K562 (cell line): ENCODE measurements at regions not wholly inside any gene's neighbourhood (a gene's known extent, or its start where the extent isn't known, plus 50 kb on each side); places are given as distances from the start of the nearest gene placed in this dataset.

Source experiments
- ATAC-seq: fragments of 200-7000 bp; cut with Tn5 transposase; 3 replicates; pipeline ENCODE4 v1.9.1; 2020; ENCODE audit warnings: moderate library complexity
- BruUV-seq: library from RNA; stranded (reverse); fragments of 400-500 nt; replicated peaks from 2 replicates; lab custom pipeline; 2021; lab: Mats Ljungman, UMichigan
- CTCF ChIA-PET: fragments of 300-600 bp; formaldehyde crosslinking; extraction: SDS; loops from one replicate; lab custom pipeline; 2021; ENCODE audit warnings: low intra/inter-chr PET ratio; lab: Yijun Ruan, JAX
- POLR2A ChIA-PET: fragments of 300-600, 350-650 bp; sonication (Branson Sonifier 250); formaldehyde crosslinking; extraction: SDS; loops from one replicate; lab custom pipeline; 2021; ENCODE audit warnings: antibody characterized with exemption, inconsistent platforms; lab: Yijun Ruan, JAX
- DNase-seq, 4 experiments: peaks; one replicate each; pipeline versions ENCODE4 v3.0.0 to v3.0.0-alpha.2; 2011 to 2018; ENCODE audit warnings: low spot score in 3 of 4, mixed read lengths in 3 of 4; ENCODE audit errors: extremely low read depth in 1 of 4
- FAIRE-seq: peaks from 2 replicates; lab custom pipeline; 2011; peaks lifted over from hg19 to GRCh38; lab: Jason Lieb, UNC
- H2AFZ ChIP-seq: 2 replicates; pipeline ENCODE4 v1.6.0; 2011; ENCODE audit warnings: low read depth, low read length, control low read depth, inconsistent platforms
- H3K27ac ChIP-seq: fragments of 200-600 bp; 3 replicates; pipeline ENCODE4 v1.8.0; 2011; ENCODE audit warnings: low read depth, mild to moderate bottlenecking, control low read depth, inconsistent platforms, low read length, moderate library complexity, mixed read lengths; ENCODE audit errors: extremely low read depth
- H3K27me3 ChIP-seq, 2 experiments: fragments of 300-600 bp in 1 of 2; 2 replicates in 1 of 2; 3 replicates in 1 of 2; pipeline versions ENCODE4 v1.6.0 to v1.8.0; 2011; ENCODE audit warnings: inconsistent platforms in 2 of 2, low read length in 2 of 2, mild to moderate bottlenecking in 1 of 2, mixed read lengths in 1 of 2, moderate library complexity in 1 of 2; ENCODE audit not compliant: control insufficient read depth in 2 of 2, insufficient read depth in 2 of 2
- H3K36me3 ChIP-seq: fragments of 300-600 bp; 3 replicates; pipeline ENCODE4 v1.8.0; 2011; ENCODE audit warnings: mild to moderate bottlenecking, low read length, inconsistent platforms; ENCODE audit not compliant: control insufficient read depth, insufficient read depth
- H3K4me1 ChIP-seq, 2 experiments: fragments of 200-600 bp in 1 of 2; replicated peaks in 1 of 2; 2 replicates in 1 of 2; 3 replicates in 1 of 2; pipeline versions ENCODE4 v1.5.1 to v1.8.0; 2011; ENCODE audit warnings: inconsistent platforms in 2 of 2, low read length in 2 of 2, mild to moderate bottlenecking in 1 of 2, mixed read lengths in 1 of 2, moderate library complexity in 1 of 2; ENCODE audit not compliant: control insufficient read depth in 2 of 2, insufficient read depth in 2 of 2
- H3K4me2 ChIP-seq: 2 replicates; pipeline ENCODE4 v1.6.1; 2011; ENCODE audit warnings: low read length, control low read depth, inconsistent platforms, mixed read lengths; ENCODE audit not compliant: insufficient read depth
- H3K4me3 ChIP-seq: fragments of 200-600 bp; sonication (generic), shearing (Covaris generic); 2 replicates; pipeline ENCODE4 v1.5.1; 2016; ENCODE audit warnings: control low read depth, inconsistent platforms
- H3K79me2 ChIP-seq: fragments of 200-600 bp; 3 replicates; pipeline ENCODE4 v1.8.0; 2011; ENCODE audit warnings: low read length, inconsistent platforms; ENCODE audit not compliant: control insufficient read depth, insufficient read depth
- H3K9ac ChIP-seq, 2 experiments: 2 replicates each; pipeline versions ENCODE4 v1.6.0 to v1.6.1; 2011; ENCODE audit warnings: low read depth in 2 of 2, low read length in 2 of 2, control low read depth in 1 of 2, inconsistent platforms in 1 of 2, mild to moderate bottlenecking in 1 of 2, mixed read lengths in 1 of 2; ENCODE audit not compliant: insufficient read depth in 1 of 2
- H3K9me1 ChIP-seq: one replicate; pipeline ENCODE4 v1.6.0; 2011; ENCODE audit warnings: inconsistent platforms, mild to moderate bottlenecking, low read length, moderate library complexity; ENCODE audit not compliant: control insufficient read depth, insufficient read depth
- H3K9me3 ChIP-seq: replicated peaks from 2 replicates; pipeline ENCODE4 v1.5.1; 2011; ENCODE audit warnings: low read depth, low read length, inconsistent platforms; ENCODE audit not compliant: control insufficient read depth, insufficient read depth
- H4K20me1 ChIP-seq: replicated peaks from 2 replicates; pipeline ENCODE4 v1.6.1; 2011; ENCODE audit warnings: low read length, inconsistent platforms, mixed read lengths; ENCODE audit not compliant: control insufficient read depth, insufficient read depth
- CTBP1 ChIP-seq: fragments of 450-650 bp; IDR thresholded peaks from 2 replicates; pipeline ENCODE4 v1.6.1; 2016; ENCODE audit warnings: borderline replicate concordance
- FUS ChIP-seq: fragments of 200-400 bp; formaldehyde crosslinking; optimal IDR thresholded peaks from 2 replicates; pipeline ENCODE3; 2017; ENCODE audit warnings: low read depth, low read length
- JUNB ChIP-seq: fragments of 450-650 bp; formaldehyde crosslinking; conservative IDR thresholded peaks from 2 replicates; pipeline ENCODE4 v1.4.0; 2020; ENCODE audit warnings: mild to moderate bottlenecking
- MYC ChIP-seq, 2 experiments: fragments of 250-450 bp in 1 of 2; sonication (Bioruptor Pico) in 1 of 2; IDR thresholded peaks; 2 replicates each; pipeline versions ENCODE4 v1.5.1 to v1.6.1; 2012 to 2021; ENCODE audit warnings: low read depth in 2 of 2, borderline replicate concordance in 1 of 2, improper control_type of control experiment in 1 of 2, low read length in 1 of 2, mild to moderate bottlenecking in 1 of 2, moderate library complexity in 1 of 2
- NR2C2 ChIP-seq, 2 experiments: fragments of 200-800 bp in 1 of 2; sonication (Bioruptor generic) in 1 of 2; sonication (generic) in 1 of 2; formaldehyde crosslinking in 1 of 2; IDR thresholded peaks; 2 replicates each; pipeline versions ENCODE4 v1.6.1 to v1.8.0; 2016 to 2022; ENCODE audit warnings: mild to moderate bottlenecking in 1 of 2, missing compliant biosample characterization in 1 of 2, missing genetic modification characterization in 1 of 2, missing genetic modification reagents in 1 of 2
- NR3C1 ChIP-seq: sonication (generic); formaldehyde crosslinking; IDR thresholded peaks from 2 replicates; pipeline ENCODE4 v1.8.1; 2022; ENCODE audit warnings: missing genetic modification reagents
- PHB ChIP-seq: fragments of 250-450 bp; sonication (Bioruptor Pico); IDR thresholded peaks from 2 replicates; pipeline ENCODE4 v1.5.0; 2021
- POU5F1 ChIP-seq: fragments of 150-350 bp; IDR thresholded peaks from 2 replicates; pipeline ENCODE4 v1.6.1; 2014; ENCODE audit warnings: borderline replicate concordance, low read length, low read depth, mild to moderate bottlenecking; ENCODE audit not compliant: partially characterized antibody
- SMARCC2 ChIP-seq: fragments of 450-650 bp; IDR thresholded peaks from 2 replicates; pipeline ENCODE4 v1.6.1; 2017; ENCODE audit warnings: antibody characterized with exemption, moderate library complexity, mild to moderate bottlenecking, low read depth
- SUPT5H ChIP-seq: fragments of 450-650 bp; IDR thresholded peaks from 2 replicates; pipeline ENCODE4 v1.6.1; 2016
- TCFL5 ChIP-seq: fragments of 250-450 bp; sonication (Bioruptor Pico); conservative IDR thresholded peaks from 2 replicates; pipeline ENCODE4 v1.6.1; 2021; ENCODE audit warnings: mild to moderate bottlenecking, moderate library complexity, matching md5 sums
- U2AF1 ChIP-seq: fragments of 200-400 bp; formaldehyde crosslinking; optimal IDR thresholded peaks from 2 replicates; pipeline ENCODE3; 2017; ENCODE audit warnings: mild to moderate bottlenecking, low read depth, low read length, moderate library complexity
- XRCC4 ChIP-seq: IDR thresholded peaks from one replicate; pipeline ENCODE4 v1.6.1; 2011; ENCODE audit not compliant: insufficient read depth, insufficient read length; ENCODE audit errors: extremely low read depth
- ZC3H8 ChIP-seq: fragments of 450-650 bp; IDR thresholded peaks from 2 replicates; pipeline ENCODE4 v1.6.1; 2017
- ZNF695 ChIP-seq: fragments of 450-650 bp; formaldehyde crosslinking; IDR thresholded peaks from 2 replicates; pipeline ENCODE4 v1.4.0; 2020; ENCODE audit warnings: mild to moderate bottlenecking, moderate library complexity
- WGBS: fragments of 100-300 bp; shearing (Covaris generic); methylation state at CpG from one replicate; pipeline ENCODE4 v1.1.6; 2016; ENCODE audit warnings: low coverage, mixed read lengths; ENCODE audit not compliant: insufficient coverage; ENCODE audit errors: missing lambda C conversion rate; 5-methylcytosine and 5-hydroxymethylcytosine counted together
- in situ Hi-C: fragments of 300-500 bp; cut with MboI; formaldehyde crosslinking; loops from 4 replicates; pipeline ENCODE4 v1.15.0; 2018; ENCODE audit warnings: inconsistent platforms, mixed read lengths
- intact Hi-C: fragments of 100-400 bp; cut with micrococcal nuclease; formaldehyde crosslinking; loops from 2 replicates; pipeline ENCODE4 v1.14.2; 2022
- TF ChIP-seq, protein P1 (sequence below): sonication (generic); formaldehyde crosslinking; IDR thresholded peaks from 2 replicates; pipeline ENCODE4 v1.5.0; 2020; ENCODE audit warnings: missing genetic modification reagents
- TF ChIP-seq, protein P2 (sequence below): sonication (generic); formaldehyde crosslinking; IDR thresholded peaks from 2 replicates; pipeline ENCODE4 v1.4.0; 2020; ENCODE audit warnings: mild to moderate bottlenecking, missing genetic modification reagents
- TF ChIP-seq, protein P3 (sequence below), 2 experiments: fragments of 250-450 bp in 1 of 2; fragments of 450-650 bp in 1 of 2; sonication (Bioruptor Pico) in 1 of 2; IDR thresholded peaks; 2 replicates each; pipeline versions ENCODE4 v1.6.1 to v1.8.0; 2016 to 2021; ENCODE audit warnings: mild to moderate bottlenecking in 2 of 2, moderate library complexity in 2 of 2, missing compliant biosample characterization in 1 of 2, missing genetic modification characterization in 1 of 2

DNA sequence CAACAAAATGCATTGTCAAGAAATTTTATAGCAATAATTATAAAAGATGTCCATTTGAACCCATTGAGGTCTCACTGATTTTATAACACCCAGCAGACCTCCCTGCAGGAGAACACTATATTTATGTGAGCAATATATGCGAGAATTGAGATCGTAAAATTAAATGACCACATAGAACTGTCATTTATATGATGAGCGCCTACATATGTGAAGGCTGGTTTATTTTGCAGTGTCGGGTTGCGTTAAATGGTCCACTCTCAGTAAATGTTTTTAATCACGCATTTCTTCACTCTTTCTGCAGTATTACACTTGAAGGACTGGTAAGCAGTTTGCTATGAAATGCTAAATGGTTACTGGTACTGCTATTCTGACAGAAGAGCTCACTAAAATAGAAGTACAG lies 408.5 kb upstream of the AGTR1 start:
- intact Hi-C loops = no loop called here
- WGBS = 0% methylated on average over 6 of the region's 6 CpGs
- POLR2A ChIA-PET = no interaction called here

More for the DNA sequence above, 408.5 kb upstream of the AGTR1 start:
- H2AFZ ChIP-seq = no peak overlapping the region
- ATAC-seq (no peak), FAIRE-seq (no peak)
- H3K79me2 ChIP-seq = no peaks in the 10 kb centered on the region
- H3K9ac ChIP-seq = no peak overlapping the region
- no peaks in the 10 kb centered on the region for H3K4me1 ChIP-seq
- no TSS peak for BruUV-seq
- no peak for TF ChIP-seq JUNB
- no peak for TF ChIP-seq ZC3H8
- no peak for TF ChIP-seq NR2C2 (CRISPR knock-in tag; IDR thresholded peaks at IDR 0.05)
- TF ChIP-seq NR2C2 (tag; IDR thresholded peaks at IDR 0.05) = no peak
- TF ChIP-seq, protein P1, sequence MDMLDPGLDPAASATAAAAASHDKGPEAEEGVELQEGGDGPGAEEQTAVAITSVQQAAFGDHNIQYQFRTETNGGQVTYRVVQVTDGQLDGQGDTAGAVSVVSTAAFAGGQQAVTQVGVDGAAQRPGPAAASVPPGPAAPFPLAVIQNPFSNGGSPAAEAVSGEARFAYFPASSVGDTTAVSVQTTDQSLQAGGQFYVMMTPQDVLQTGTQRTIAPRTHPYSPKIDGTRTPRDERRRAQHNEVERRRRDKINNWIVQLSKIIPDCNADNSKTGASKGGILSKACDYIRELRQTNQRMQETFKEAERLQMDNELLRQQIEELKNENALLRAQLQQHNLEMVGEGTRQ (CRISPR knock-in tag) = no peak
- TF ChIP-seq SMARCC2 = no peak
- no peak for TF ChIP-seq ZNF695
- no peak for TF ChIP-seq FUS
- TF ChIP-seq NR3C1 (CRISPR knock-in tag) = no peak
- TF ChIP-seq XRCC4 = no peak
- TF ChIP-seq SUPT5H = no peak
- no peak for TF ChIP-seq U2AF1
- TF ChIP-seq CTBP1 = no peak
- no peak for TF ChIP-seq MYC (IDR thresholded peaks at IDR 0.05; ENCODE audit: low read depth, low read length)
- TF ChIP-seq MYC (CRISPR knock-in tag; IDR thresholded peaks at IDR 0.05; ENCODE audit: borderline replicate concordance, low read depth) = no peak
- TF ChIP-seq, protein P2, sequence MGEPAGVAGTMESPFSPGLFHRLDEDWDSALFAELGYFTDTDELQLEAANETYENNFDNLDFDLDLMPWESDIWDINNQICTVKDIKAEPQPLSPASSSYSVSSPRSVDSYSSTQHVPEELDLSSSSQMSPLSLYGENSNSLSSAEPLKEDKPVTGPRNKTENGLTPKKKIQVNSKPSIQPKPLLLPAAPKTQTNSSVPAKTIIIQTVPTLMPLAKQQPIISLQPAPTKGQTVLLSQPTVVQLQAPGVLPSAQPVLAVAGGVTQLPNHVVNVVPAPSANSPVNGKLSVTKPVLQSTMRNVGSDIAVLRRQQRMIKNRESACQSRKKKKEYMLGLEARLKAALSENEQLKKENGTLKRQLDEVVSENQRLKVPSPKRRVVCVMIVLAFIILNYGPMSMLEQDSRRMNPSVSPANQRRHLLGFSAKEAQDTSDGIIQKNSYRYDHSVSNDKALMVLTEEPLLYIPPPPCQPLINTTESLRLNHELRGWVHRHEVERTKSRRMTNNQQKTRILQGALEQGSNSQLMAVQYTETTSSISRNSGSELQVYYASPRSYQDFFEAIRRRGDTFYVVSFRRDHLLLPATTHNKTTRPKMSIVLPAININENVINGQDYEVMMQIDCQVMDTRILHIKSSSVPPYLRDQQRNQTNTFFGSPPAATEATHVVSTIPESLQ (CRISPR knock-in tag) = no peak
- TF ChIP-seq POU5F1 = no peak
- TF ChIP-seq, protein P3, sequence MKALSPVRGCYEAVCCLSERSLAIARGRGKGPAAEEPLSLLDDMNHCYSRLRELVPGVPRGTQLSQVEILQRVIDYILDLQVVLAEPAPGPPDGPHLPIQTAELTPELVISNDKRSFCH (CRISPR knock-in tag; IDR thresholded peaks at IDR 0.05) = no peak
- TF ChIP-seq, protein P3 (tag; IDR thresholded peaks at IDR 0.05) = no peak
- TF ChIP-seq PHB = no peak
- TF ChIP-seq TCFL5 (CRISPR knock-in tag) = no peak
- TF ChIP-seq, all 486 proteins: peak for 0
- Histone ChIP-seq H3K36me3 (no peaks in the 10 kb centered on the region), H3K9me1 (no peaks in the 10 kb centered on the region), H4K20me1 (no peaks in the 10 kb centered on the region), H3K27me3 (no peaks in the 10 kb centered on the region), H3K4me3 (no peak overlapping the region), H3K9me3 (no peaks in the 10 kb centered on the region), H3K4me2 (no peak overlapping the region), H3K27ac (no peak overlapping the region)
- no peak for DNase-seq
- CTCF ChIA-PET = no interaction called here
- in situ Hi-C loops = no loop called here
